Activated CD8-positive, alpha-beta T cell treated with anti-CD3 and anti-CD28 coated beads for 36 hours (primary cell): ENCODE measurements at regions not wholly inside any gene's neighbourhood (a gene's known extent, or its start where the extent isn't known, plus 50 kb on each side); places are given as distances from the start of the nearest gene placed in this dataset.

ENCODE experiments used
- ATAC-seq: fragments of 200-7000 bp; cut with Tn5 transposase; one replicate; pipeline ENCODE4 v1.10.0; 2021; ENCODE audit warnings: mild to moderate bottlenecking, moderate library complexity
- CTCF ChIA-PET: fragments of 350-600 bp; sonication (Branson Sonifier 250); formaldehyde crosslinking; loops from one replicate; lab custom pipeline; 2021; ENCODE audit warnings: antibody characterized with exemption; lab: Charles Lee
- POLR2A ChIA-PET: fragments of 350-600 bp; sonication (Branson Sonifier 250); formaldehyde crosslinking; loops from one replicate; lab custom pipeline; 2021; ENCODE audit warnings: antibody characterized with exemption; lab: Charles Lee
- DNase-seq: peaks from one replicate; pipeline ENCODE4 v3.0.0-alpha.2; 2020
- H3K27ac Mint-ChIP-seq: one replicate; pipeline ENCODE4 v1.8.0; 2021; ENCODE audit warnings: mild to moderate bottlenecking, mixed read lengths
- H3K27me3 Mint-ChIP-seq: one replicate; pipeline ENCODE4 v1.8.0; 2021; ENCODE audit warnings: mixed read lengths
- H3K36me3 Mint-ChIP-seq: one replicate; pipeline ENCODE4 v1.8.0; 2021; ENCODE audit warnings: low read depth, mixed read lengths
- H3K4me1 Mint-ChIP-seq: one replicate; pipeline ENCODE4 v1.8.0; 2021; ENCODE audit warnings: low read depth, mixed read lengths
- H3K4me3 Mint-ChIP-seq: one replicate; pipeline ENCODE4 v1.8.0; 2021; ENCODE audit warnings: mild to moderate bottlenecking, moderate library complexity, mixed read lengths
- H3K9me3 Mint-ChIP-seq: one replicate; pipeline ENCODE4 v1.8.0; 2021; ENCODE audit warnings: mixed read lengths
- intact Hi-C: fragments of 100-400 bp; cut with micrococcal nuclease; formaldehyde crosslinking; loops from one replicate; pipeline ENCODE4 v1.10.0; 2022
- TF ChIP-seq, protein P1 (sequence below): fragments of 200-600 bp; IDR thresholded peaks from one replicate; pipeline ENCODE4 v1.8.0; 2022; ENCODE audit warnings: antibody characterized with exemption, mild to moderate bottlenecking

DNA sequence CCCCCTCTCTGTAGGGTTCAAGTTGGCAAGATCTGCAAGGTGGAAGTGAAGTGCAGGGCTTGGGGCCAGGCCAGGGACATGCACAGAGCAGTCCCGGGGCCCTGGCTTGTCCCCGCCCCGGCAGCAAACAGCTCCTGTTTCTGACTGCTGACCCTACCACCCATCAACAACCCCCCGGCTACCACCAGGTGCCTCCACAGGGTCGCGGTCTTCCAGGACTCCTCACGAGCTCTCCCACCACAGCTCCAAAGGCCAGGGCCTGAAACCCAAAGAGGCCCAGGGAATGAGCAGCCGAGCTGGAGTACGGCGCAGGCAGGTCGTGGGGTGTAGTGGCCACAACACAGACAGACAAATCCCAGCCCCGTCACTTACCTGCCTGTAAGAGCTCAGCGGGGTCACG lies 121.3 kb upstream of the SMAD3 start:
- ChIA-PET CTCF (interaction anchor here (0.8 to 1.9 kb wide), 3 partner anchors 297 to 489 kb away, joined by 3 to 9 read pairs (median 7); no protein-coding TSS in a partner anchor), POLR2A (interaction anchor here (0.6 to 1.4 kb wide), 2 partner anchors 159 to 360 kb away, joined by 3 read pairs; no protein-coding TSS in a partner anchor)
- TF ChIP-seq, protein P1, sequence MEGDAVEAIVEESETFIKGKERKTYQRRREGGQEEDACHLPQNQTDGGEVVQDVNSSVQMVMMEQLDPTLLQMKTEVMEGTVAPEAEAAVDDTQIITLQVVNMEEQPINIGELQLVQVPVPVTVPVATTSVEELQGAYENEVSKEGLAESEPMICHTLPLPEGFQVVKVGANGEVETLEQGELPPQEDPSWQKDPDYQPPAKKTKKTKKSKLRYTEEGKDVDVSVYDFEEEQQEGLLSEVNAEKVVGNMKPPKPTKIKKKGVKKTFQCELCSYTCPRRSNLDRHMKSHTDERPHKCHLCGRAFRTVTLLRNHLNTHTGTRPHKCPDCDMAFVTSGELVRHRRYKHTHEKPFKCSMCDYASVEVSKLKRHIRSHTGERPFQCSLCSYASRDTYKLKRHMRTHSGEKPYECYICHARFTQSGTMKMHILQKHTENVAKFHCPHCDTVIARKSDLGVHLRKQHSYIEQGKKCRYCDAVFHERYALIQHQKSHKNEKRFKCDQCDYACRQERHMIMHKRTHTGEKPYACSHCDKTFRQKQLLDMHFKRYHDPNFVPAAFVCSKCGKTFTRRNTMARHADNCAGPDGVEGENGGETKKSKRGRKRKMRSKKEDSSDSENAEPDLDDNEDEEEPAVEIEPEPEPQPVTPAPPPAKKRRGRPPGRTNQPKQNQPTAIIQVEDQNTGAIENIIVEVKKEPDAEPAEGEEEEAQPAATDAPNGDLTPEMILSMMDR: no peak
- intact Hi-C loops: loop anchor here (5.0 to 10.0 kb wide), 3 partner anchors 358 to 891 kb away; no protein-coding TSS in a partner anchor
- Mint-ChIP-seq H3K4me3 (no peak overlapping the region), H3K36me3 (no peaks in the 10 kb centered on the region), H3K4me1 (peaks cover 14% of the 10 kb centered on the region), H3K9me3 (no peaks in the 10 kb centered on the region), H3K27me3 (no peaks in the 10 kb centered on the region), H3K27ac (no peak overlapping the region)
- no peak for ATAC-seq
- no peak for DNase-seq

DNA sequence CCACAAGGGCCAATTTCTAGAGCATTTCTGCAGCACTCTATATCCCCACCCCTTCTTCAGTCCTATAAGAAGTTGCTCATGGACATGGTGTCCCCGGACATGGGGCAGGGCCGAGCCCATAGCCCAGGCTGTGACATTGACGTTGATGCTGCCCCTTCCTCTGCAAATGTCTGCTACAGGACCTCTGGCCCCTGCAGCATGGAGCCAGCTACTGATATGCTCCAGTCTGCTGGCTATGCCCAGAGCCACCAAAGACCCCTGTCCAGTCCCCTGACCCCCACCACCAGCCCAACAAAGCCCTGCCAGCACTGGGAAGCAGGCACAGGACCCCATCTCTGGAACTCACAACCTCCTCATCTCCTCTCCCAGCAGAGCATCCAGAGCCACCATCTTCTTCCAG lies 120.1 kb upstream of the SMAD3 start:
- no peaks in the 10 kb centered on the region for H3K36me3 Mint-ChIP-seq
- no peak for DNase-seq
- no peaks in the 10 kb centered on the region for H3K27me3 Mint-ChIP-seq
- no peaks in the 10 kb centered on the region for H3K9me3 Mint-ChIP-seq
- TF ChIP-seq, protein P1: no peak
- CTCF ChIA-PET: interaction anchor here (0.9 to 5.0 kb wide), 15 partner anchors 41 to 890 kb away, joined by 3 to 75 read pairs (median 5); no protein-coding TSS in a partner anchor
- intact Hi-C loops: loop anchor here (10.0 kb wide), 1 partner anchor 890 kb away; no protein-coding TSS in a partner anchor
- H3K4me3 Mint-ChIP-seq: no peak overlapping the region
- no peak for ATAC-seq
- H3K27ac Mint-ChIP-seq: no peak overlapping the region
- POLR2A ChIA-PET: interaction anchor here (1.4 to 1.9 kb wide), 2 partner anchors 11 to 371 kb away, joined by 3 to 4 read pairs; no protein-coding TSS in a partner anchor
- peaks cover 11% of the 10 kb centered on the region for H3K4me1 Mint-ChIP-seq

DNA sequence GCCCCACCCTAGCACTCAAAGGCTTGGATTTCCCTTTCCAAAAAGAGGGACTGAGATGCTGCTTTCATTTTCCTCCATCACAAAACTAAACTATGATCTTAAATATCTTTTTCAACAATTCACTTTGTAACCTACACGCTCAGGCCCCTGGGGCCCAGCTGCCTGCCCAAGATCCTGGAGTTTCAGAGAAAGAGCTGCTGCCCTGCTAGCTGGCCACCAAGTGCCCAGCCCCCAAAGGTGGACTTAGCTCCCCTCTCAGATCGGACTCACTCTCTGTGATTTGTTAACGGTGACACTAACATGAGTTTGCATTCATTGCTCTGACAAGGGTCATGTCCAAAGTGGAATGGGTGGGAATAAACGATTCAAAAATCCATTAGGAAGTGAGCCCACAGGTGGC lies 119.6 kb upstream of the SMAD3 start:
- CTCF ChIA-PET: interaction anchor here (0.6 to 5.0 kb wide), 52 partner anchors 8 to 890 kb away, joined by 3 to 75 read pairs (median 4); partner anchors contain the start of genes AAGAB and IQCH
- POLR2A ChIA-PET: interaction anchor here (1.4 to 1.9 kb wide), 2 partner anchors 10 to 370 kb away, joined by 3 to 4 read pairs; no protein-coding TSS in a partner anchor
- TF ChIP-seq, protein P1: no peak

DNA sequence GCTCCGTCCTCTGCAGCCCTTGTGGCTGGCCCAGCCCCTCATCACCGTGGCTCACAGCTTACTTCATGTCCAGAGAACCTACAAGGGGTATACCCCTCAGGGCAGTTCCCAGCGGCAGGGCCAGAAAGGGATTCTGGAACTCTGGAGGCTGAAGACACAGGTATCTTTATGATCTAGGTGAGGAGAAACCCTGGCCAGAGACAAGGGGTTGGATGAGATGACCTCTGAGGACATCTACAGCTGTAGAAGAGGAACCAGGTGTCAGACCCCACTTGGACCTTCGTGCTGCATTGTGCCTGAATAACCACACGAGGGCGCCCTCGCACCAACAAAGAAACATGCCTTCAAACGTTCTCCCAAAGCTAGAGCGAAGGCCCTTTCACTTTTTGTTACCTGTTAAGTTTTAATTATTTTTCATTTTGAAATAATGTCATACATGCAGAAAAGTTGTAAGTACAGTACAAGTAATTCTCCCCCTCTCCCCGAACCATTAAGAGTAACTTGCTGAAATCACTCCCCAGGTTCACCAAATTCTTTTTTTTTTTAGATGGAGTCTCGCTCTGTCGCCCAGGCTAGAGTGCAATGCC lies 118.7 kb upstream of the SMAD3 start:
- ATAC-seq: peak; percentile 89
- POLR2A ChIA-PET: interaction anchor here (1.4 to 1.9 kb wide), 2 partner anchors 9 to 369 kb away, joined by 3 to 4 read pairs; no protein-coding TSS in a partner anchor
- H3K36me3 Mint-ChIP-seq: no peaks in the 10 kb centered on the region

More for the DNA sequence above, 119.6 kb upstream of the SMAD3 start:
- intact Hi-C loops: loop anchor here (10.0 kb wide), 1 partner anchor 889 kb away; no protein-coding TSS in a partner anchor
- Mint-ChIP-seq H3K27me3 (no peaks in the 10 kb centered on the region), H3K4me1 (peaks cover 5% of the 10 kb centered on the region), H3K4me3 (no peak overlapping the region), H3K9me3 (no peaks in the 10 kb centered on the region), H3K27ac (no peak overlapping the region), H3K36me3 (no peaks in the 10 kb centered on the region)
- ATAC-seq: no peak
- DNase-seq: no peak

More for the DNA sequence above, 118.7 kb upstream of the SMAD3 start:
- intact Hi-C loops: loop anchor here (10.0 kb wide), 1 partner anchor 888 kb away; no protein-coding TSS in a partner anchor
- CTCF ChIA-PET: interaction anchor here (0.5 to 5.0 kb wide), 69 partner anchors 8 to 889 kb away, joined by 3 to 75 read pairs (median 4); partner anchors contain the start of genes AAGAB and IQCH
- no peaks in the 10 kb centered on the region for H3K27me3 Mint-ChIP-seq
- no peaks in the 10 kb centered on the region for H3K9me3 Mint-ChIP-seq
- DNase-seq: peak; percentile 82
- TF ChIP-seq, protein P1: peak; percentile 89
- H3K4me1 Mint-ChIP-seq: peaks cover 2% of the 10 kb centered on the region
- H3K27ac Mint-ChIP-seq: no peak overlapping the region
- no peak overlapping the region for H3K4me3 Mint-ChIP-seq
